Stimulated activated CD8-positive, alpha-beta memory T cell treated with anti-CD3 and anti-CD28 coated beads, Interleukin-12 subunit alpha, Interleukin-12 subunit beta, amount 100 ng/mL, for 24 hours (primary cell): ENCODE measurements at regions not wholly inside any gene's neighbourhood (a gene's known extent, or its start where the extent isn't known, plus 50 kb on each side); places are given as distances from the start of the nearest gene placed in this dataset.

Experiments
- DNase-seq: peaks from one replicate; pipeline ENCODE4 v3.0.0-alpha.2; 2020; ENCODE audit errors: extremely low read depth

GRCh38 chr10:91137011-91137643 lies 83.3 kb upstream of the PCGF5 start:
- DNase-seq, result no peak

DNA sequence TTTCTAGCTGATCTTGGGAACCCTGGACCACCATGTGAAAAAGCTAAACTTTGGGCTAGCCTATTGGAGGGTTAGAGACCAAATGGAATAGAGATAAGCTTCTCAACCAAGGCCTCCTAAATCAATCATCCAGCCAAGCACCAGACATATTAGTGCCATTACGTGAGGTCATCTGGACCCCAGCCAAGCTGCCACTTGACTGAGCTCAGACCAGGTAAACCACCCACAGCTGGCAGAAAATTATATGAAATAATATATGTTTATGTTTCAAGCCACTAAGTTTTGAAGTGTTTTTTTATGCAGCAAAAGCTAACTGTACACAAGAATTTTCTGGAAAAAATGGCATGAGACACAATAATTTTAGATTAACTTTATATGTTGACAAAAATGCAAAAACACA lies 82.6 kb upstream of the PCGF5 start:
- DNase-seq, result no peak

DNA sequence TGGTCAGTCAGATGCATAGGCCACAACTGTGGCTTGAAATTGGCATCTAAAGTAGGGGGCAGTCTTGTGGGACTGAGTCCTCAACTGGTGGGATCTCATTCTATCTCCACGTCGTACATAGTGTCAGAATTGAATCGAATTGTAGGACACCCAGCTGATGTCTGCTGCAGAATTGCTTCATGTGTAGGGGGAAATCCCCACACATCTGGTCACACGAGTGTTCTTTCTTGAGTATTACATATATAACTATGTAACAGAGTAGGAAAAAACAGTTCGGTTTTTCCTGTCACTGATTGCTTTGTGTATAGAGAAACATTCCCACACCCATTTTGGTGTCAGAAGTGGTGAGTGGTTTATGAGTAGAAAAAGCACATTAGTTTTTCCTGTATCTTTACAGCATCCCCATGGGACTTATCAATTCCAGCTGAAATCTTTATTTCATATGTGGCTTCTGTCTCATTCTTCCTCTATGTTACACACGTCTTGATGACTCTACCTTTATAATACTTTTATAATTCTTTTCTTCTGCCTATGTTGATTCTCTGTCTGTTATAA lies 79.4 kb upstream of the PCGF5 start:
- no peak for DNase-seq

DNA sequence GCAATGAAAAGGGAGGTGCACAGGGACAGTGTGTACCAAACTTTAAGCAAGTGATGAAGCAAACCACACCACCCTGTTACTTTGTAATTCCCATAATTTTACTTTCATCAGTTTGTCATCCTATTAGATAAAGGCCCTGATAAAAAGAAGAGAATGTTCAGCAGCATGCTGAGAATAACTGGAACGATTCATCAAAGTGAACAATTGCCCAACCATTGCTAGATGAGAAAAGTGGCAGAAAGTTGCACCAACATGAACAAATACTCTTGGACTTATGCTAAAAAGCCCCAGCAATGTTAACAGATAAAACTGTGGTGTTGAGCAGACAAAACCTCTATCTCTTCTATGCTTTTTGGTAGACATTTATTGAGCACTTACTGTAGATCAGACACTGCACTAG lies 75.5 kb upstream of the PCGF5 start:
- DNase-seq, result no peak

GRCh38 chr10:91146146-91146545 lies 74.3 kb upstream of the PCGF5 start:
- no peak for DNase-seq

GRCh38 chr10:91149550-91149949 lies 70.9 kb upstream of the PCGF5 start:
- DNase-seq, result no peak

DNA sequence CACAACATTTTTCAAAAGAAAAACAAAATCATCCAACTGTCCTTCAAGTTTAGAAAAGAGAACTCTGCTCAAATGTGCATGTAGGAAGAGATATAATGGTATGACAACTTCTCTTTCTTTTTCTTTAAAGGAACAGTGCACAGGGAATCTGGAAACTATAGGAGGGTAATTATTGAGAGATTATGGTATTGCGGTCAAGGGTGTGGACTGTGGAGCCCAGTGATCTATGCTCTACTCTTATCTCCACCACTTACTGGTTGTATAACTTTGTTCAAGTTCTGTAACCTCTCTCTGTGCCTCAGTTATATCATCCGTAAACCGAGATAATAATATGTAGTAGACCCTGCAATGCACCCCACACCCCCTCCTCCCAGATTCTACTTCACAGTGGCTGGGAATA lies 69.8 kb upstream of the PCGF5 start:
- no peak for DNase-seq

- no peak for DNase-seq
Measured at GRCh38 chr10:91153508-91153907, 67.0 kb upstream of the PCGF5 start.

DNA sequence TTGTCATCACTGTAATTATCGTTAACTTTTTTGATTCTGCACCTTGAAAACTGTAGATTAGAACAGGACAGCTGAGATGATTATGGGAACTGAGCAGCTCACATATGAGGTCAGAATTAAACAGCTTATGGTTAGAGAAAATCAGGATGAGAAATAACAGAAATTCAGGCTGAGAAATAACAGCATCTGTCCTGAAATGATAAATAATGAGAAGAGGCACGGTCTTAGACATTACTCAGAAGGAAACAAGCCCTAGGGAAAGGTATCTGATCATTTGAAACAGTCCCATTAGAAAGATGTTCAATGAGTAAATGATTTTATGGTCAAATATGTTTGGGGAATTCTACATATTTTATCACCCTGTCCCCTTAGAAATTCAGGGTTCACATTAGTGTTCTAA lies 65.6 kb upstream of the PCGF5 start:
- no peak for DNase-seq

- DNase-seq, result no peak
Measured at GRCh38 chr10:91156196-91156595, 64.3 kb upstream of the PCGF5 start.

DNA sequence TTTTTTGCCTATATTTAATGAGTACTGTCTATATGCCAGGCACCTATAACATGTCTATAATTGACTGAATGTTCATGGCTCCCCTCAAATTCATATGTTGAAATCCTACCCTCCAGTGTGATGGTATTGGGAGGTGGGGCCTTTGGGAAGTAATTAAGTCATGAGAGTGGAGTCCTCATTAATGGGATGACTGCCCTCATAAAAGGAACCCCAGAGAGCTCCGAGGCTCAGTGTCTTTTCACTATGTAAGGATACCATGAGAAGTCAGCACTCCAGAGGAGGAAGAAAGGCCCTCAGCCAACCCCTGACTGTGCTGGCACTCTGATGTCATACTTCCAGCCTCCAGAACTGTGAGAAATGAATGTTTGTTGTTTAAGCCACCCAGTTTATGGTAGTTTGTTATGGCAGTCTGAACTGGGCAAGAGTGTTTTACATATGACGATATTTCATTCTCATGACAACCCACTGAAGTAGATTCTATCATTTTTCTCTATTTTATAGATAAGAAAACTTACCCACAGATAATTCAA lies 61.1 kb upstream of the PCGF5 start:
- DNase-seq, result no peak

DNA sequence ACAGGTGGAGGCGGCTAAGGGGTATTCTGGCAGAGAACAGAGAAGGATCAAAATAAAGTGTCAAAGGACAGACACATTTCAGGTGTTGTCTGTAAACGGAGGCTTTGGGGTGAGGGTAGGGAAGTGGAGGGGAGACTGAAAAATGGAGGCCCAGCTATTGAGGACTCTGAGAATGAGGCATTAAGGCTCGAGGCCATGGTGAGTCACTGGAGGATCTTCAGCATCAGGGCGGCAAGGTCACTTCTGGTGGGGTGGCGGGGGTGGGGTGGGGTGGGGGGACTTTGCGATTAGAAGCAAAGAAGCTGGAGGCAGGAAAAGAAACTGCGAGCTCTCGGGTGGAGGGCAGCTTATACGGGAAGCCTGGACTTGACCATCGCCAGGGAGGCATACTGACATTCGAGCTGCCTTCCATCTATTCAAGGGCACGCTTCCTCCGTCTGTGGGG lies 58.4 kb upstream of the PCGF5 start:
- DNase-seq, result no peak

- DNase-seq, result peak; percentile 36
Measured at GRCh38 chr10:91162495-91163268, 57.8 kb upstream of the PCGF5 start.

DNA sequence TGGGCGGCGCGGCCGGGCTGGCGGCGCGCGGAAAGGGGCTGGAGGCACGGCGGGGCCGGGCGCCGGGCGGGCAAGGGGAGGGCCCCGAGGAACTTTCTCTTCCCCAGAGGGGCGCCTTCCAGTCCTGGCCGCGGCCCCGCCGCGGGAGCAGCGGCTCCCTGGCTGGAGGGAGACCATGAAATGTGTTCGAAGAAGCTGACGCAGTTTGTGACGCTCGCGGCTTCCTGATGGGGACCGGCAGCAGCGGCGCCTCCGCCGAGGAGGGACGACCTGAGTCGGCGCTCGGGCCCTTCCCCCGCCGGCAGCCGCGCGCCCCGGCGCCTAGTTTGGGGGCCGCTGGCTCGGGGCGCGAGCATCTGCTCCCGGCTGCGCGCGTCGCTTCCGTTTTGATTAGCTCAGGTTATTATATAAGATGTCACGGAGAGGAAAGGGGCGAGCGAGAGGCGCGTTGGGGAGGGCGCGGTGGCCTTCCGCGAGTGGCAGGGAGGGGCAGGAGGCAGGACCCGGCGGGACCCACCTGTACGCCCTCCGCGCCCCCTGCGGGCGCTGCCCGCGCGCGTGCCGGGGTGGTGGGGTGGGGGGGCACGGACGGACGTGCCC lies 57.1 kb upstream of the PCGF5 start:
- DNase-seq, result peak; percentile 43

DNA sequence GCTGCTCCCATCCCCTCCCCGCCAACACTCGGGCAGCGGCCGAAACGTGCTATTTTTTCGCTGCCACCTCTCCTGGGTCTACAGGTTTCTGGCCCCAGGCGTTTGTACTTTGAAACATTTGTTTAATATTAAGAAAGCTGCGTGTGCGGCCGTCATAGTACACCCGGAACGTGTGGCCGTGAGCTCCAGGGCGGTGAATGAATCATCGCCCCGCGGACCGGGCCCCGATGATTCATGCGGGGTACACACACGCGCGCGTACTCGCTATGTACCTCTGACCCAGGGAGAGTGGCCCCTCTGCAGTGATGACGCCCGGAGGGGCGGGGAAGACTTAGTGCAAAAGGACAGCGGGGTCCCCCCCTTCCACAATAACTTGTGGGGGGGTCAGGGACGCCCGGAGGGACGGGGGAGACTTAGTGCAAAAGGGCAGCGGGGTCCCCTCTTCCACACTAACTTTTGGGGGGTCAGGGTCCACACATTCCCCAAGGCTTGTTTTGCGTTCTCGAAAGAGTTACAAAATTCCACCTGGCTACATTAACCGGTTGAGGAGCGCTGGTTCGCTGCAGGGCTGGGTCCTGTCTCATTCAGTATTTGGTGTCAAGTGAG lies 56.5 kb upstream of the PCGF5 start:
- peak; percentile 42 for DNase-seq

- no peak for DNase-seq
Measured at GRCh38 chr10:91164520-91165065, 55.9 kb upstream of the PCGF5 start.

GRCh38 chr10:91167406-91167805 lies 53.1 kb upstream of the PCGF5 start:
- DNase-seq, result no peak

GRCh38 chr10:91170418-91170817 lies 50.0 kb upstream of the PCGF5 start:
- DNase-seq, result no peak
